IMR-90 (cell line): ENCODE measurements at regions not wholly inside any gene's neighbourhood (a gene's known extent, or its start where the extent isn't known, plus 50 kb on each side); places are given as distances from the start of the nearest gene placed in this dataset.

ENCODE experiments used
- ATAC-seq: fragments of 200-7000 bp; cut with Tn5 transposase; 2 replicates; pipeline ENCODE4 v1.9.1; 2020; ENCODE audit warnings: low read depth, mild to moderate bottlenecking, moderate library complexity
- BruUV-seq: library from RNA; stranded (reverse); fragments of 400-500 nt; replicated peaks from 2 replicates; lab custom pipeline; 2021; lab: Mats Ljungman, UMichigan
- CTCF ChIA-PET: fragments of 300-600 bp; formaldehyde crosslinking; extraction: SDS; loops from one replicate; lab custom pipeline; 2021; ENCODE audit warnings: antibody characterized with exemption; lab: Yijun Ruan, JAX
- POLR2A ChIA-PET: fragments of 300-600 bp; sonication (Branson Sonifier 250); formaldehyde crosslinking; loops from one replicate; lab custom pipeline; 2022; ENCODE audit warnings: antibody characterized with exemption; ENCODE audit not compliant: unreplicated experiment; lab: Charles Lee
- DNase-seq: peaks from one replicate; pipeline ENCODE4 v3.0.0; 2013
- H2AFZ ChIP-seq: replicated peaks from 2 replicates; pipeline ENCODE3; 2013; ENCODE audit warnings: low read length, mild to moderate bottlenecking; ENCODE audit not compliant: poor library complexity
- H2AK5ac ChIP-seq: 2 replicates; pipeline ENCODE4 v1.6.1; 2013; ENCODE audit warnings: low read depth, low read length, inconsistent platforms
- H2AK9ac ChIP-seq: replicated peaks from 2 replicates; pipeline ENCODE3; 2013; ENCODE audit warnings: mild to moderate bottlenecking, low read depth, low read length, moderate library complexity; ENCODE audit not compliant: poor library complexity
- H2BK120ac ChIP-seq: 2 replicates; pipeline ENCODE4 v1.6.1; 2013; ENCODE audit warnings: low read depth, low read length, inconsistent platforms
- H2BK15ac ChIP-seq: 3 replicates; pipeline ENCODE4 v1.6.1; 2013; ENCODE audit warnings: low read depth, low read length, inconsistent platforms
- H2BK20ac ChIP-seq: 2 replicates; pipeline ENCODE4 v1.6.1; 2013; ENCODE audit warnings: low read depth, mild to moderate bottlenecking, inconsistent platforms, low read length, moderate library complexity
- H2BK5ac ChIP-seq: 2 replicates; pipeline ENCODE4 v1.6.1; 2013; ENCODE audit warnings: mild to moderate bottlenecking, low read depth, low read length, inconsistent platforms; ENCODE audit not compliant: poor library complexity, severe bottlenecking
- H3K14ac ChIP-seq: replicated peaks from 2 replicates; pipeline ENCODE4 v1.6.1; 2013; ENCODE audit warnings: low read depth, low read length, inconsistent platforms
- H3K18ac ChIP-seq: 2 replicates; pipeline ENCODE4 v1.6.1; 2013; ENCODE audit warnings: low read depth, low read length, control low read depth
- H3K23ac ChIP-seq: 2 replicates; pipeline ENCODE4 v1.6.1; 2013; ENCODE audit warnings: low read depth, low read length, inconsistent platforms
- H3K27ac ChIP-seq: 2 replicates; pipeline ENCODE4 v1.5.1; 2013; ENCODE audit warnings: mild to moderate bottlenecking, control low read depth, low read length; ENCODE audit not compliant: insufficient read depth
- H3K27me3 ChIP-seq: 2 replicates; pipeline ENCODE4 v1.6.1; 2013; ENCODE audit warnings: low read length; ENCODE audit not compliant: control insufficient read depth, insufficient read depth
- H3K36me3 ChIP-seq: 2 replicates; pipeline ENCODE4 v1.6.1; 2013; ENCODE audit warnings: low read length, mixed read lengths; ENCODE audit not compliant: control insufficient read depth, insufficient read depth
- H3K4ac ChIP-seq: 2 replicates; pipeline ENCODE4 v1.6.1; 2013; ENCODE audit warnings: low read depth, low read length, inconsistent platforms
- H3K4me1 ChIP-seq: 2 replicates; pipeline ENCODE4 v1.6.1; 2013; ENCODE audit warnings: low read length, mixed read lengths; ENCODE audit not compliant: control insufficient read depth, insufficient read depth
- H3K4me2 ChIP-seq: 2 replicates; pipeline ENCODE4 v1.6.1; 2013; ENCODE audit warnings: low read depth, mild to moderate bottlenecking, control low read depth, low read length, moderate library complexity
- H3K4me3 ChIP-seq: 2 replicates; pipeline ENCODE4 v1.5.1; 2013; ENCODE audit warnings: low read depth, mild to moderate bottlenecking, control low read depth, low read length, moderate library complexity; ENCODE audit not compliant: insufficient read depth
- H3K56ac ChIP-seq: 2 replicates; pipeline ENCODE4 v1.6.1; 2013; ENCODE audit warnings: low read length, inconsistent platforms; ENCODE audit not compliant: insufficient read depth; ENCODE audit errors: extremely low read depth
- H3K79me1 ChIP-seq, 2 experiments: 2 replicates each; pipeline ENCODE4 v1.6.1; 2013; ENCODE audit warnings: low read length in 2 of 2, inconsistent platforms in 1 of 2, low read depth in 1 of 2
- H3K9ac ChIP-seq: 2 replicates; pipeline ENCODE4 v1.6.1; 2013; ENCODE audit warnings: low read depth, low read length, control low read depth
- H3K9me1 ChIP-seq: 2 replicates; pipeline ENCODE4 v1.6.1; 2013; ENCODE audit warnings: low read length, inconsistent platforms; ENCODE audit not compliant: insufficient read depth
- H3K9me3 ChIP-seq: 2 replicates; pipeline ENCODE4 v1.6.1; 2013; ENCODE audit warnings: low read length; ENCODE audit not compliant: control insufficient read depth, insufficient read depth
- H4K20me1 ChIP-seq: 2 replicates; pipeline ENCODE4 v1.6.1; 2013; ENCODE audit warnings: low read length, inconsistent platforms; ENCODE audit not compliant: insufficient read depth
- H4K5ac ChIP-seq: 2 replicates; pipeline ENCODE4 v1.6.1; 2013; ENCODE audit warnings: mild to moderate bottlenecking, low read depth, low read length, control low read depth
- H4K8ac ChIP-seq, 2 experiments: 2 replicates each; pipeline ENCODE4 v1.6.1; 2013; ENCODE audit warnings: low read depth in 2 of 2, low read length in 2 of 2, control low read depth in 1 of 2, inconsistent platforms in 1 of 2
- H4K91ac ChIP-seq: 2 replicates; pipeline ENCODE4 v1.6.1; 2013; ENCODE audit warnings: low read depth, low read length, inconsistent platforms; ENCODE audit not compliant: insufficient read depth
- BHLHE40 ChIP-seq: fragments of 150-350 bp; IDR thresholded peaks from 2 replicates; pipeline ENCODE4 v1.6.1; 2016; ENCODE audit warnings: mild to moderate bottlenecking, low read depth, low read length
- CEBPB ChIP-seq: IDR thresholded peaks from 2 replicates; pipeline ENCODE4 v1.6.1; 2012; ENCODE audit warnings: low read depth, low read length, improper control_type of control experiment
- CTCF ChIP-seq: conservative IDR thresholded peaks from 2 replicates; pipeline ENCODE4 v1.5.1; 2012; ENCODE audit warnings: mild to moderate bottlenecking, low read depth, low read length, improper control_type of control experiment
- FOS ChIP-seq: fragments of 150-350 bp; IDR thresholded peaks from 2 replicates; pipeline ENCODE4 v1.6.1; 2016; ENCODE audit warnings: low read depth, low read length
- MAFK ChIP-seq: IDR thresholded peaks from 2 replicates; pipeline ENCODE4 v1.6.1; 2012; ENCODE audit warnings: low read depth, low read length, improper control_type of control experiment
- MXI1 ChIP-seq: IDR thresholded peaks from 2 replicates; pipeline ENCODE4 v1.6.1; 2012; ENCODE audit warnings: low read depth, mild to moderate bottlenecking, low read length, moderate library complexity, borderline replicate concordance
- NFE2L2 ChIP-seq: fragments of 150-350 bp; IDR thresholded peaks from 2 replicates; pipeline ENCODE4 v1.6.1; 2016; ENCODE audit warnings: low read depth, mild to moderate bottlenecking, low read length
- POLR2A ChIP-seq: IDR thresholded peaks from 2 replicates; pipeline ENCODE4 v1.6.1; 2012; ENCODE audit warnings: mild to moderate bottlenecking, low read depth, low read length
- RAD21 ChIP-seq: IDR thresholded peaks from 2 replicates; pipeline ENCODE4 v1.6.1; 2012; ENCODE audit warnings: low read length, improper control_type of control experiment
- RCOR1 ChIP-seq: IDR thresholded peaks from 2 replicates; pipeline ENCODE4 v1.6.1; 2012; ENCODE audit warnings: mild to moderate bottlenecking, low read length, improper control_type of control experiment; ENCODE audit not compliant: insufficient replicate concordance
- RFX5 ChIP-seq: IDR thresholded peaks from 2 replicates; pipeline ENCODE4 v1.8.0; 2012; ENCODE audit warnings: low read depth, mild to moderate bottlenecking, low read length, moderate library complexity
- USF2 ChIP-seq: fragments of 150-350 bp; IDR thresholded peaks from 2 replicates; pipeline ENCODE4 v1.6.1; 2017; ENCODE audit warnings: mild to moderate bottlenecking, antibody characterized with exemption, low read length, low read depth
- WGBS, 2 experiments: methylation state at CpG; one replicate each; pipeline versions ENCODE4 v1.1.5 to v1.1.7; 2013; ENCODE audit warnings: missing lambda C conversion rate in 2 of 2; ENCODE audit not compliant: insufficient read length in 1 of 2; ENCODE audit errors: extremely low coverage in 2 of 2; 5-methylcytosine and 5-hydroxymethylcytosine counted together
- dilution Hi-C: fragments of 300-500 bp; cut with HindIII; formaldehyde crosslinking; loops from one replicate; pipeline ENCODE4 v1.14.3; 2018; ENCODE audit warnings: low sequenced_read_pairs; ENCODE audit not compliant: unreplicated experiment
- in situ Hi-C: fragments of 300-500 bp; cut with MboI; formaldehyde crosslinking; loops from 3 replicates; pipeline ENCODE4 v1.14.3; 2019; ENCODE audit warnings: low sequenced_read_pairs, inconsistent platforms, mixed read lengths
- intact Hi-C: fragments of 100-400 bp; cut with micrococcal nuclease; formaldehyde crosslinking; loops from 2 replicates; pipeline ENCODE4 v1.10.0; 2022

GRCh38 chr21:31483146-31483545 lies 139.1 kb upstream of the TIAM1 start:
- H2BK15ac ChIP-seq, result no peak overlapping the region
- H3K14ac ChIP-seq, result no peak overlapping the region
- H3K4me2 ChIP-seq, result no peak overlapping the region
- H2BK120ac ChIP-seq, result no peak overlapping the region
- H4K8ac ChIP-seq, result no peak overlapping the region
- no peaks in the 10 kb centered on the region for H3K79me1 ChIP-seq
- no peak overlapping the region for H2AFZ ChIP-seq
- H3K4me3 ChIP-seq, result no peak overlapping the region
- ChIA-PET CTCF (interaction anchor here (0.5 kb wide), 1 partner anchor 397 kb away, joined by 4 read pairs; no protein-coding TSS in a partner anchor), POLR2A (no interaction called here)
- DNase-seq (no peak), ATAC-seq (no peak)
- WGBS, 2 experiments, result no CpG with 5 or more reads among the region's 4 CpGs
- H3K18ac ChIP-seq, result no peak overlapping the region
- no peaks in the 10 kb centered on the region for H3K4me1 ChIP-seq
- in situ Hi-C loops, result no loop called here
- no peaks in the 10 kb centered on the region for H3K27me3 ChIP-seq
- no peak overlapping the region for H2BK5ac ChIP-seq
- no peak overlapping the region for H3K9ac ChIP-seq
- no peaks in the 10 kb centered on the region for H3K9me1 ChIP-seq
- dilution Hi-C loops, result no loop called here
- H4K20me1 ChIP-seq, result no peaks in the 10 kb centered on the region
- H3K56ac ChIP-seq, result no peak overlapping the region
- no peak overlapping the region for H3K23ac ChIP-seq
- no peak overlapping the region for H2AK5ac ChIP-seq
- no peak overlapping the region for H4K5ac ChIP-seq
- no peak overlapping the region for H4K91ac ChIP-seq
- no peaks in the 10 kb centered on the region for H3K36me3 ChIP-seq
- H3K9me3 ChIP-seq, result peaks cover 20% of the 10 kb centered on the region
- TF ChIP-seq RFX5 (no peak), RCOR1 (no peak), CTCF (no peak), CEBPB (no peak), MXI1 (no peak), RAD21 (no peak), MAFK (no peak), BHLHE40 (no peak), FOS (no peak), POLR2A (no peak), NFE2L2 (no peak), USF2 (no peak)
- no TSS peak for BruUV-seq
- no peak overlapping the region for H2AK9ac ChIP-seq
- intact Hi-C loops, result no loop called here
- H2BK20ac ChIP-seq, result no peak overlapping the region
- no peak overlapping the region for H3K27ac ChIP-seq
- no peak overlapping the region for H3K4ac ChIP-seq
